HG03442 (cell line): ENCODE measurements at regions not wholly inside any gene's neighbourhood (a gene's known extent, or its start where the extent isn't known, plus 50 kb on each side); places are given as distances from the start of the nearest gene placed in this dataset.

Source experiments
- ATAC-seq: cut with Tn5 transposase; IDR thresholded peaks from one replicate; pipeline ENCODE4 v1.9.1; 2021; ENCODE audit warnings: mild to moderate bottlenecking, moderate library complexity; ENCODE audit not compliant: unreplicated experiment

DNA sequence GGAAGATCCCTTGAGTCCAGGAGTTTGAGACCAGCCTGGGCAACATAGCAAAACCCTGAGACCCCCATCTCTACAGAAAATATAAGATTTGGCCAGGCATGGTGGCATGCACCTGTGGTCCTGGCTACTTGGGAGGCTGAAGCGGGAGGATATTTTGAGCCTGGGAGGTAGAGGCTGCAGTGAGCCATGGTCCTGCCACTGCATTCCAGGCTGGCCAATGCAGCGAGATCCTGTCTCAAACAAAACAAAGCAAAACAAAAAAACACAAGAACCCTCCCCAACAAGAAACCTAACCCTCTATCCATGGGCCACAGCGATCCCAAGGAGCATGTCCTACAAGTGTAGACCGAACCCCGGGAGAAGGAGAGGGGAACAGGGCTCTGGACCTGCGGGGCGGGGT is 133.3 kb downstream of the MGAT5B start:
- ATAC-seq, result no peak

DNA sequence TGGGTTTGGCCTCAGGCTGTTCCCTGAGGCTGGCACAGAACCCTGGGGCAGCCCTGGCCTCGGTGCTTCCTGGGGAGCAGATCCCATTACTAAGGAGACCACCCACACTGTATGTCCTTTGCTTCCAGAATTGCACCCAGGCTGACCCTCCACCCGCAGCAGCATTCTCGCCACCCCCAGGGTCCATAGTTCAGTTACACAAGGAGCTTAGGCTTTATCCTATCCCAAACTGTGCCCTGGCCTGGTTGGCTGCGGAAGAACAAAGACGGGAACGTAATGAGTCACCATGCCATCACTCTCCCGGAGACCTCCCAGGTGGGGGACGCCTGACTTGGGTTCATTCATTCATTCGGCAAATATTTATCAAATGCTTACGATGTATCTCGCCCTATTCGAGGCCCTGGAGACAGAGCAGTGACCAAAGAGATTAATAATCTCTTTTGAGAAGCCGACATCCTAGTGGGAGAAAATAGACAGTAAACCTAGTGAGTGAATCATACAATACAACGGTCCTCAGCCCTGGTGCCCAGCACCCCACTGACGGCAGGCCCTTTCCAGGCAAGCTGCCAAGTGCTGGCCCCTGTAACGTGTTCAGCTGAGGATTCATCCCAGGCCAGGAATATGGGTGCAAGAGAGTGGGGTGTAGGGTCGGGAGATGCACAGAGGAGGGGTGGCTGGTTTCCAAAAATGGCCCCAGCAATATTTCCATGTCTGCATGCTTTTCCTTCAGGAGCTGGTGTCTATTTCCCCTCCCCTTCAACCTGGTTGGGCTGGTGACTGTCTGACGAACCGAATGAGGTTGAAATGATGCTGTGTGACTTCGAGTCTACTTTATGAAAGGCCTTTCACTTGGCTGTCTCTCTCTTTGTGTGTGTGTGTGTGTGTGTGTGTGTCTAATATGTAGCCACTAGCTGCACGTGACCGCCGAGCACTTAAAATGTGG is 134.2 kb downstream of the MGAT5B start:
- ATAC-seq, result no peak

DNA sequence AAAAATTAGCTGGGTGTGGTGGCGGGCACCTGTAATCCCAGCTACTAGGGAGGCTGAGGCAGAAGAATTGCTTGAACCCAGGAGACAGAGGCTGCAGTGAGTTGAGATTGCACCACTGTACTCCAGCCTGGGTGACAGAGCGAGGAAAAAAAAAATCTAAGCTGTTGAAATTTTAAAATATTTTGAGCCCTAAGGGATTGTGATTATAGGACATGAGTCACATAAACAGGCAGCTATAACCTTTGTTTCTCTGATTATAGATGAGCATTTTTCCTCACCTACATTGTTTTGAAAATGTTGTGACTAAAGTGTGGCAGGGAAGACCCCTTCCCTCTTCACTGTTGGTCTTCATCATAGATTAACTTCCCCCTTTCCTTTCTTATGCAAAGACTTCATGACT is 135.5 kb downstream of the MGAT5B start:
- ATAC-seq, result no peak

DNA sequence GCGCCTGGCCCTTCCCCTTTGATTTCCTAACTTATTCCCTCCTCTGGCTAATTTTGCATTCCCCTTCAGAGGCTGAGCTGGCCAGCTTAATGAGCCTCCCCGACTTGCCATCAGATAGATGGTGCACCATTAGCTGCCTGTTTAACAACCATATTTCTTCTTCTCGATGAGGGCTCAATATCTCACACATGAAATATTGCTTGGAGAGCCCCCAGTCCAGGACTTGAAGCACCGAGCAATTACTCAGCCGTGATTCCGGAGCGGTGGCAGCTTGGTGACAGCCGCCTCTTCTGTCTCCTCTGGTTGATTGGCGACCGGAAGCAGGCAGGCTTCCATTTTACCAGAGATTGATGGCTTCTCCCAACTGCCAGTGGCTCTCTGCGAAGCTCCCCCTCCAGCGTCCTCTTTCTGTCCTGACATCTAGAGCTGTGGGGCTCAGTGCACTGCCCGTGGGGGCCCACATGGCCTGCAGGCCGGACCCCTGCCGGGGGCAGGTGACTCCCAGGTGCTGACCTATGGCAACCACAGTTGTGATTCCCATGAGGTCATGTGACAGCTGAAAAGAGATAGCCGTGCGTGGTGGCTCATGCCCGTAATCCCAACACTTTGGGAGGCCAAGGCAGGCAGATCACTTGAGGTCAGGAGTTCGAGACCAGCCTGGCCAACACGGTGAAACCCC is 133.7 kb upstream of the SEC14L1 start:
- ATAC-seq, result no peak

DNA sequence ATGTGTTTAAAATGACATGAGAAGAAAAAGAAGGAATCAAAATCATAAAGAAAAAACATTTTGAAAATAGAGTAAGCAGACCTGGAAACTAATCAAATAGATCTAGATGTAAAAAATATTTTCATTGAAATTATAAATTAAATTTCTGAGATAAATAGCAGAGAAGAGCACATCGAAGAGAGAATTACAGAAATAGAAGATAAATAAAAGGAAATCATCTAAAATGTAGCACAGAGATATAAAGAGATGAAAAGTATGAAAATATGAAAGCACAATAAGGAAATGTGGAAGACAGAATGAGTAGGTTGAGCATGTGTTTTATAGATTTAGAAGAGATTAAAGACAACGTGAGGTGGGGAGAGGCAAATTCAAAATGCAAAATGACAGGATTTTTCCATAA is 130.9 kb upstream of the SEC14L1 start:
- ATAC-seq, result no peak

DNA sequence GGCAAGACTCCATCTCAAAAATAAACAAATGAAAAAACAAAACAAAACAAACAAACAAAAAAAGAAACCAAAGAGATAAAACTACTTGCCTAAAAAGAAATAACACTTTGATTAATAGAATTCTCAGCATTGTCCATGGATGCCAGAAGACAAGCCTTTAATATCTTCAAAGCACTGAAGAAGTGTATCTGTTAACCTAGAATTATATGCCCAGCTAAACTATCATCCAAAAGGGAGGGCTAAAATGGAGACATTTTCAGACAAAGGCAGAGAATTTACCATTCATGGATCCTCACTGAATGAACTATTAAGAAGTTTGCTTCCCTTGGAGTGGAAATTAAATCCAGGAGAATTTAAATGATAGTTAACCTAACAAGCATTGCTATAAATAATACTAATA is 130.1 kb upstream of the SEC14L1 start:
- ATAC-seq, result no peak

DNA sequence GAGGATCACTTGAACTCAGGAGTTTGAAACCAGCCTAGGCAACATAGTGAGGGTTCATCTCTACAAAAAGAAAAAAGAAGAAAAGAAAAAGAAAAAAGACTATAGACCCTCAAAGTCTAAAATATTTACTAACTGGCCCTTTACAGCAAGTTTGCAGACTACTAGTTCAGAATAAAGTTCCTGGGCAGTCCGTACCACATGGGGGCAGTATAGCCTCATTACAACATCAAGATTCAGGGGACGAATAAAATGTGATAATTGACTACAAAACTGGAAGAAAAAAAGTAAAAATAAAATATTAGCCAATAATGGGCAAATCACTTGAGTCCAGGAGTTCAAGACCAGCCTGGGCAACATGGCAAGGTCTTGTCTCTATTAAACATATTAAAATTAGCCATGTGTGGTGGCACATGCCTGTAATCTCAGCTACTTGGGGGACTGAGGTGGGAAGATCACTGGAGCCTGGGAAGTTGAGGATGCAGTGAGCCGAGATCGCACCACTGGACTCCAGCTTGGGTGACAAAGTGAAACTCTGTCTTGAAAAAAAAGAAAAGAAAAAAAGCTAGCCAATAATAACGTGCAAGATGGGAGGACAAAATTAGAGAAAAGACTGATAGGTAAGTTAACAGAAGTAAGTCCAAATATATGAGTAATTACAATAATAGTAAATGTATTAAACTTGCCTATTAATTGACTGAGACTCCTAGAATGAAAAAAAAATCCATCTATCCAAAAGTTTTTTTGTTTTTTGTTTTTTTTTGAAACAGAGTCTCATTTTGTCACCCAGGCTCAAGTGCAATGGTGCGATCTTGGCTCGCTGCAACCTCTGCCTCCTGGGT is 129.4 kb upstream of the SEC14L1 start:
- no peak for ATAC-seq

DNA sequence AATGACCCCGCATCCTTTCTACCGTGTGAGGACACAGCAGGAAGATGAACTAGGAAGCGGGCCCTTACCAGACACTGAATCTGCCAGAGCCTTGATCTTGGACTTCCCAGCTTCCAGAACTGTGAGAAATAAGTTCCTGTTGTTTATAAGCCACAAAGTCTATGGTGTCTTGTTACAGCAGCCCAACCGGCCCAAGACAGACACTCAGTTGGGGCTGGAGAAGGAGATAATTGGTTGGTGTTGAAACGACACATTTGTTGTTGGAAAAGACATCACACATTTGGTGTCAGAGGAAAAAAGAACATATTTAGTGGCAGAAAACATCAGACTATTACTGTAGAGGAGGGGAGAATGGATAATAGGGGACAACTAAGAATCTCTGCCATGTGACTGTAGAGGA is 122.3 kb upstream of the SEC14L1 start:
- ATAC-seq, result no peak

DNA sequence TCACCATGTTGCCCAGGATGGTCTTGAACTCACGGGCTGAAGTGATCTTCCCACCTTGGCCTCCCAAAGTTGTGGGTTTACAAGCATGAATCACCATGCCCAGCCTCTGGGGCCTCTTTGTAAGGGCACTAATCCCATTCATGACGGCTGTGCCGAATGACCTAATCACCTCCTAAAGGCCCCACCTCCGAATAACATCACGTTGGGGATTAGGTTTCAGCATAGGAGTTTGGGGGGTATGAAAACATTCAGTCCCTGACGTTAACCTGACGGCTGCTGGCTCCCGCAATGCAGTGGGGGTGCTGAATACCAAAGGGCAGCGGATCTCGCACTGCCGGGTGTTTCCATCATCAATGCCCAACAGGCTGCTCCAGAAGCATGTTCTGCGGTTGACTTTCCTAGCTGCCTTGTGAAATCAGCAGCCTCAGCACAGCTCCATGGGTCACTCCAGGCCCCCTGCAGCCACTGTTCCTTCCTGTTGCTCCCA is 120.8 kb upstream of the SEC14L1 start:
- ATAC-seq, result no peak

DNA sequence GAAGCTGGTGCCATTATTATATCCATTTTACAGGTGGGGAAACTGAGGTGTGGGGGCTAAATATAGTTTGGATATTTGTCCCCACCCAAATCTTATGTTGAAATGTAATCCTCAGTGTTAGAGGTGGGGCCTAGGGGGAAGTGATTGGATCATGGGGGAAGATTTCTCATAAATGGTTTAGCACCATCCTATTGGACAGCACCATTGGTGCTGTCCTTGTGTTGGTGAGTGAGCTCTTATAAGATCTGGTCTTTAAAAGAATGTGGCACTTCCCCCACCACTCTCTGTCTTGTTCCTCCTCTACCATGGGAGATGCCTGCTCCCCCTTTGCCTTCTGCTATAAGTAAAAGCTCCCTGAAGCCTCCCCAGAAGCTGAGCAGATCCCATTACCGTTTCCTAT is 119.8 kb upstream of the SEC14L1 start:
- no peak for ATAC-seq

DNA sequence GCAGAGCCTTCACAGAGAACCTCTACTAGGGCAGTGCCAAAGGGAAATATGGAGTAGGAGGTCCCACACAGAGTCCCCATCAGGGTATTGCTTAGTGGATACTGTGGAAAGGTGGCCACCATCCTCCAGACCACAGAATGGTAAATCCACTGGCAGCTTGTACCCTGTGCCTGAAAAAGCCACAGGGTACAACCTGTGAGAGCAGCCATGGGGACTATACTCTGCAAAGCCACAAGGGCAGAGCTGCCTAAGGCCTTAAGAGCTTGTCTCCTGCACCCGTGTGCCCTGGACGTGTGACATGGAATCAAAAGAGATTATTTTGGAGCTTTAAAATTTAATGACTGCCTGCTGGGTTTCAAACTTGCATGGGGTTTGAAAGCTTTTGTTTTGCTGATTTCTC is 118.0 kb upstream of the SEC14L1 start:
- ATAC-seq, result no peak

DNA sequence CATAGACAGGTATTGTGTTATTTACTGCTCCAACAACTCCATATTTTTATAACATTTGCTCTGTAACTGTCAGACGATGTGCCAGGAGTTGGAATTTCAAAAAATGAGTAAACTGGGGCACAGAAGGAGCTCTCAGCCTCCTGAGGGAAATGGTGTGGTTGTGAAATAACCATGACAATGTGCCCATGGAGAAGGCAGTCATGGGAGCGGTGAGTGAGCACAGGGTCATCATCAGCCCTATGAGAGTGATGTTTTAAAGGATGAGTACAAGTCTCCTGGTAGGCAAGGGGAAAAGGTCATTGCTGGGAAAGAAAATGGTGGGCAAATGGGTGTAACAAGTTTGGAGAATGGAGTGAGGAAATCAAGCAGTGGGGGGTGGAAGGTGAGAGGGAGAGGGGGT is 115.0 kb upstream of the SEC14L1 start:
- ATAC-seq, result no peak

DNA sequence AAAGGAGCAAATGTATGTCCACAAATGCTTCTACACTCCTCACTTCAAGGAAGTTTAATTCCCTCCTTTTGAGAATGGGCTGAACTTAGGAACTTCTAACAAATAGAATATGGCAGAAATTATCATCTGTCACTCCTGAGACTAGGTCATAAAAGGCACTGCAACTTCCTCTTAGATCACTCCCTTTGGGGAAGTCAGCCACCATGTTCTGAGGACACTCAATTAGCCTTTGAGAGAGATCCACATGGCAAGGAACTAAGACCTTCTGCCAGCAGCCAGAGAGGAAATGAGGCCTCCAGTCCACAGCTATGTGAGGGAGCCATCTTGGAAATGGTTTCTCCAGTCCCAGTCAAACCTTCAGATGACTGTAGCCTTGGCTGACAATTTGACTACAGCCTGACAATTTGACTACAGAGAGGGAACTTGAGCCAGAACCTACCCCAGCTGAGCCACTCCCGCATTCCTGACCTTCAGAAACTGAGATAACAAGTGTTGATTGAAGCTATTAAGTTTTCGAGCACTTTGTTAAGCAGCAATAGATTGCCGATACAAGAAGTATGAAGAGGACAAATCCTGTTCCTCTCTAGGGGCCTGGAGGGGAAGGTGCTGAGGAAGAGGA is 113.4 kb upstream of the SEC14L1 start:
- no peak for ATAC-seq

DNA sequence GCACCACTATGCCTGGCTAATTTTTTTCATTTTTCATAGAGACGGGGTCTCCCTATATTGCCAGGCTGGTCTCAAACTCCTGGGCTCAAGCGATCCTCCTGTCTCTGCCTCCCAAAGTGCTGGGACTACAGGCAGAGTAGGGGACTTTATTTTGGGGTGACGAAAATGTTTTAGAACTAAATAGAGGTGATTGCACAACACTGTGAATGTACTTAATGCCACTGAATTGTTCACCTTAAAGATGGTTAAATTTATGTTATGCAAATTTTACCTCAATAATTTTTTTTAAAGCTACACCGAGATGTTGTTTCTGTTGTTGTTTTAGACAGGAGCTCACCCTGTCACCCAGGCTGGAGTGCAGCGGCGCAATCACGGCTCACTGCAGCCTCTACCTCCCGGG is 111.9 kb upstream of the SEC14L1 start:
- no peak for ATAC-seq

DNA sequence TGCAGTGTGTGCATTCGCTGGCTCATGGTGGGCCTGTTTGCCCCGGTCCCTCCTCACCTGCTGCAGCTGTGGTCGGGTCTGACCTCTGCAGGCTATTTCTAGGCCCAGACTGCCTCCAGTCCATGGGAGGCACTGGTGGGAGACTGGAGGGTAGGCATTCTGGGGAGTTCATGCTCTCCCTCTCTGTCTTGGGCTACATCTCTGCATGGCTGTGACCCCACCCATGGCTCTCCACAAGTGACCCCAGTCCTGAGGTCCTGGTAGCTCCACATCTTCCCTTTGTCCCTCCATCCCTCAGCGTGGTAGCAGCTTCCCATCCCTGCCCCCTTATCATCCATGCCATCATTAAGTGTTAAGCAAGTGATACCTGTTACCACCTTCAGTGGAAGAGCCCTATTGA is 107.8 kb upstream of the SEC14L1 start:
- no peak for ATAC-seq

DNA sequence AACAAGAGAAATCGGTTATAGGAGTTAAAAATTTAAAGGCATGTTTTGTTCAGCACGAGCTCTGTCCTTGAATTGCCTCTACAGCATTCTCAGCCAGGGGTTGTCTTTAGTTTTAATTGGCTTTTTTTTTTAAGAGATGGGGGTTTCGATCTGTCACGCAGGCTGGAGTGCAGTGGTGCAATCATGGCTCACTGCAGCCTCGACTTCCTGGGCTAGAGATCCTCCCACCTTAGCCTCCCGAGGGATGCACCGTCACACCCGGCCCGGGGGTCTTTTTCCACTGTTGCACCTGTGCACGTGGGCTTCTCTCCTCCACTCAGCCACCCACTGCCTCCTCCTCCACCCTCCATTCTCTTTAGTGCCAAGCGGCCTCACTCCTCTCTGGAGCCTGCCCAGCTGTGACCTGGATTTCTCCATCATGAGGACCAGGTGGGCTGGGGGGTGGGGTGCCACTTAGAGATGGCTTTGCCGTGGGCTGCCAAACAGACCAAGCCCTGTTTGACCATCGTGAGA is 106.8 kb upstream of the SEC14L1 start:
- ATAC-seq, result no peak

DNA sequence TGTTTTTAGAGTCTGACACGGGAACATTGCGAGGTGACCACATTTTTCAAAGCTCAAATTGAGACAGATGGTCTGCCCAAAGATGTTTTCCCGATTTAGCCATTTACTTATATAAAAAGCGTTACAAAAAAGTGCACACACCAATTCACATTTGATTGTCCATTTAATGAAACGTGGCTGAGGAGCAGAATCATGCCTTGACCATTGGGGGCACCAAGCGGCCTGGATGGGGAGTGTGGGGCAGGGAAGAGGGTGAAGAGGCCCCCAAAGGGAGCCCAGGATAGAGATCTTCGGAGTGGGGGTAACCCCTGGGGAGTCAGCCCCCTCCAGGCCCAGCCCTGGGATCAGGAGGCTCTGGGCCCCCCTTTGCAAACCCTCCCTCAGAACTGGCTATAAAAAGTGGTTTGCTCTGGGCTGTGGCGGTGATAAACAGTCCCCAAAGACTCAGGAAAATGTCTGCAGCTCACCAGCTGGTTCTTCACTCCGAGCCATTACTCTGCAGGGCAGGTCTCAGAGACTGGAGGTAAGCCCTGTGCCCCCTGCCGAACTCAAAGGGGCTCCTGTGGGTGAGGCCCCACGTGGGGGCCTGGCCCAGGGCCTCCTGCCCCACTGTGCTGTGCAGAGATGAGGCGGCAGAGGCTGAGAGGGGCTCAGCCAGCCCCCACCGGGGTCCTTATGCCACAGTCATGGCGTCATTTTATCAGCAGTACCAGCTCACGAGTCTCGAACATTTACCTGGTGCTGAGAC is 105.9 kb upstream of the SEC14L1 start:
- ATAC-seq, result no peak

DNA sequence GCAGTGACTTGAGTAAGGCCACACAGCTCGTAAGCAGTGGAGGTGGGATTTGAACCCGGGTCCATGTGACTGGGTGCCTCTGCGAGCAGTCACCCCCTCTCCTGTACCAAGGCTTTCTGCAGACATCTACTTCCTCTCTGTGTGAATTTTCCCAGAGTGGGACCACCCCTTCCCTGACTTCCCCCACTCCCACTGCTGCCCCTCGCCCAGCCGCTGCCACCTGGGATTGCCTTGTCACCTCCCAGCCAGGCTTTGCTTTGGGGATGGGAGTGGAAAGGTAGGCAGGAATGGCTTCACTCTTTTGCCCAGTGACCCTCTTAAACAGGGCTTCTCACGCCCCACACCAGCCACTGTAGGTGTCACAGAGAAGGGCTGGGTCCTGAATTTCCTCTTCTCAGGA is 105.2 kb upstream of the SEC14L1 start:
- ATAC-seq, result no peak

DNA sequence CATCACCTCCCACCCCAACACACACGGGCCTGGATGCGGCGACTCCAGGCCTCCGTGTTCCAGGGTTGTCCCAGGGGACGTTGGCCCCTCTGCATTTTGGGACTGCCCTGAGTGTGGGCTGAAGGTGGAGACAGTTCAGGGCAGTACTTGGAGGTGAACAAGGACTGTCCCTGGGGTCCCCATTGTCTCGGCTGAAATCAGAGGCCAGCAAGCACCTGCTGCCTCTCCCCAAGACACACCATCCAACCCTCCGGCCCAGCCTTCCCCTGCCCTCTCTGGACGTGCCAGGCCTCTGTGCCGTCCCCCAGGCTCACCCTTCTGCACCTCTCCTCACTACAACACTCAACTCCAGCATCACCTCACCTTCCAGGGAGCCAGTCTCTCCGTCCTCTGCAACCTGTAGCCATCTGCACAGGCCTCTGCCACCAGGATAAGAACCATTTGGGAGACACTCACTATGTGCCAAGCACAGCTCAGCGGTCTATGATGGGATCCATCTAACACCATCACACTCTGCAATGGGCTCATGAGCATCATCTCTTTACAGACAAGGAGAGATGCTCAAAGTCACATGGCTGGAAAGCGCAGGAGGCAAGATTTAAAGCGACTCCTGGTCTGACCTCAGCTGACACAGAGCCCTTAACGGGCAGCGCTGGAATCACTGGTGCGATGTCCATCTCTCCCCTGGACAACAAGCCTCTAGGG is 104.5 kb upstream of the SEC14L1 start:
- ATAC-seq, result no peak
